Gastrocnemius medialis (tissue), 4 donors: ENCODE measurements at regions not wholly inside any gene's neighbourhood (a gene's known extent, or its start where the extent isn't known, plus 50 kb on each side); places are given as distances from the start of the nearest gene placed in this dataset.
"Not testable (repeated sequence)": the region's sequence is repeated elsewhere in the genome, so short reads cannot be mapped to it uniquely, and the experiment has no call there.

Experiments used
- POLR2A ChIP-seq, 2 donors: fragments of 450-650 bp; IDR thresholded peaks; one replicate each; pipeline ENCODE4 v1.6.1; 2017; ENCODE audit warnings: antibody characterized with exemption in 2 of 2, mild to moderate bottlenecking in 2 of 2, moderate library complexity in 2 of 2
- TF ChIP-seq, protein P1 (sequence below), 5 experiments: fragments of 450-650 bp in 3 of 5; fragments of 200-600 bp in 2 of 5; sonication (generic) in 2 of 5; IDR thresholded peaks in 4 of 5; conservative IDR thresholded peaks in 1 of 5; 1 replicate in 4 of 5; 2 replicates in 1 of 5; pipeline ENCODE4 v1.5.1; 2016 to 2019; ENCODE audit warnings: antibody characterized with exemption in 5 of 5, mild to moderate bottlenecking in 3 of 5, moderate library complexity in 3 of 5

DNA sequence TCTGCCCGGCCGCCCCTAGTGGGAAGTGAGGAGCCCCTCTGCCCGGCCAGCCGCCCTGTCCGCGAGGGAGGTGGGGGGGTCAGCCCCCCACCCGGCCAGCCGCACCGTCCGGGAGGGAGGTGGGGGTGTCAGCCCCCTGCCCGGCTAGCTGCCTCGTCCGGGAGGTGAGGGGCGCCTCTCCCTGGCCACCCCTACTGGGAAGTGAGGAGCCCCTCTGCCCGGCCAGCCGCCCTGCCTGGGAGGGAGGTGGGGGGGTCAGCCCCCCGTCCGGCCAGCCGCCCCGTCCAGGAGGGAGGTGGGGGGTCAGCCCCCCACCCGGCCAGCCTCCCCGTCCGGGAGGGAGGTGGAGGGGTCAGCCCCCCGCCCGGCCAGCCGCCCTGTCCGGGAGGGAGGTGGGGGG is 851.9 kb upstream of the DEFB115 start:
- TF ChIP-seq, protein P1, sequence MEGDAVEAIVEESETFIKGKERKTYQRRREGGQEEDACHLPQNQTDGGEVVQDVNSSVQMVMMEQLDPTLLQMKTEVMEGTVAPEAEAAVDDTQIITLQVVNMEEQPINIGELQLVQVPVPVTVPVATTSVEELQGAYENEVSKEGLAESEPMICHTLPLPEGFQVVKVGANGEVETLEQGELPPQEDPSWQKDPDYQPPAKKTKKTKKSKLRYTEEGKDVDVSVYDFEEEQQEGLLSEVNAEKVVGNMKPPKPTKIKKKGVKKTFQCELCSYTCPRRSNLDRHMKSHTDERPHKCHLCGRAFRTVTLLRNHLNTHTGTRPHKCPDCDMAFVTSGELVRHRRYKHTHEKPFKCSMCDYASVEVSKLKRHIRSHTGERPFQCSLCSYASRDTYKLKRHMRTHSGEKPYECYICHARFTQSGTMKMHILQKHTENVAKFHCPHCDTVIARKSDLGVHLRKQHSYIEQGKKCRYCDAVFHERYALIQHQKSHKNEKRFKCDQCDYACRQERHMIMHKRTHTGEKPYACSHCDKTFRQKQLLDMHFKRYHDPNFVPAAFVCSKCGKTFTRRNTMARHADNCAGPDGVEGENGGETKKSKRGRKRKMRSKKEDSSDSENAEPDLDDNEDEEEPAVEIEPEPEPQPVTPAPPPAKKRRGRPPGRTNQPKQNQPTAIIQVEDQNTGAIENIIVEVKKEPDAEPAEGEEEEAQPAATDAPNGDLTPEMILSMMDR (IDR thresholded peaks at IDR 0.05 in 4 of 5, conservative IDR thresholded peaks at IDR 0.05 in 1 of 5), result not testable (repeated sequence)
- TF ChIP-seq POLR2A (IDR thresholded peaks at IDR 0.05), result not testable (repeated sequence)
